DND-41 (cell line): ENCODE measurements at regions not wholly inside any gene's neighbourhood (a gene's known extent, or its start where the extent isn't known, plus 50 kb on each side); places are given as distances from the start of the nearest gene placed in this dataset.
A peak's percentile ranks its signal among the peaks of the same experiment; 100 is the strongest.
"Not testable (repeated sequence)": the region's sequence is repeated elsewhere in the genome, so short reads cannot be mapped to it uniquely, and the experiment has no call there.

Source experiments
- ATAC-seq: fragments of 200-7000 bp; cut with Tn5 transposase; 3 replicates; pipeline ENCODE4 v1.9.1; 2021; ENCODE audit warnings: low read depth; ENCODE audit not compliant: insufficient read depth
- DNase-seq: peaks from one replicate; pipeline ENCODE4 v3.0.0-alpha.2; 2020
- H2AFZ ChIP-seq: 2 replicates; pipeline ENCODE4 v1.6.0; 2012; ENCODE audit warnings: low read depth, low read length
- H3K27ac ChIP-seq: 2 replicates; pipeline ENCODE4 v1.5.1; 2012; ENCODE audit warnings: low read length, inconsistent platforms
- H3K27me3 ChIP-seq: fragments of 200-600 bp; sonication (generic); 2 replicates; pipeline ENCODE4 v1.6.0; 2012; ENCODE audit warnings: low read length, mild to moderate bottlenecking, inconsistent platforms; ENCODE audit not compliant: insufficient read depth, poor library complexity
- H3K36me3 ChIP-seq: 2 replicates; pipeline ENCODE4 v1.5.1; 2012; ENCODE audit warnings: low read length, inconsistent platforms; ENCODE audit not compliant: insufficient read depth
- H3K4me1 ChIP-seq: 2 replicates; pipeline ENCODE4 v1.5.1; 2012; ENCODE audit warnings: mild to moderate bottlenecking, low read length; ENCODE audit not compliant: insufficient read depth
- H3K4me2 ChIP-seq: 2 replicates; pipeline ENCODE4 v1.6.0; 2012; ENCODE audit warnings: mild to moderate bottlenecking, moderate library complexity, low read length, inconsistent platforms; ENCODE audit not compliant: insufficient read depth
- H3K4me3 ChIP-seq, 2 experiments: fragments of 200-600 bp in 1 of 2; shearing (Covaris generic) in 1 of 2; 2 replicates each; pipeline ENCODE4 v1.5.1; 2012 to 2016; ENCODE audit warnings: inconsistent platforms in 2 of 2, low read length in 2 of 2, mild to moderate bottlenecking in 2 of 2, low read depth in 1 of 2, moderate library complexity in 1 of 2
- H3K79me2 ChIP-seq: 2 replicates; pipeline ENCODE4 v1.6.0; 2012; ENCODE audit warnings: low read length, inconsistent platforms; ENCODE audit not compliant: insufficient read depth
- H3K9ac ChIP-seq: 2 replicates; pipeline ENCODE4 v1.6.0; 2012; ENCODE audit warnings: low read depth, mild to moderate bottlenecking, inconsistent platforms, low read length, moderate library complexity
- H3K9me3 ChIP-seq: 2 replicates; pipeline ENCODE4 v1.5.1; 2012; ENCODE audit warnings: low read length, moderate library complexity, mild to moderate bottlenecking, inconsistent platforms; ENCODE audit not compliant: insufficient read depth, severe bottlenecking
- H4K20me1 ChIP-seq: 2 replicates; pipeline ENCODE4 v1.6.0; 2012; ENCODE audit warnings: low read length; ENCODE audit not compliant: insufficient read depth
- CTCF ChIP-seq: IDR thresholded peaks from 2 replicates; pipeline ENCODE4 v1.5.1; 2012; ENCODE audit warnings: borderline replicate concordance, low read length, moderate library complexity, mild to moderate bottlenecking; ENCODE audit not compliant: poor library complexity, severe bottlenecking; ENCODE audit errors: extremely low read depth
- EZH2 ChIP-seq: IDR thresholded peaks from 3 replicates; pipeline ENCODE4 v1.6.1; 2012; ENCODE audit warnings: borderline replicate concordance, low read depth, mild to moderate bottlenecking, moderate library complexity, low read length, inconsistent platforms; ENCODE audit not compliant: severe bottlenecking

- Histone ChIP-seq H3K27ac (no peak overlapping the region), H3K9ac (no peak overlapping the region), H2AFZ (no peak overlapping the region), H3K9me3 (peaks cover 13% of the 10 kb centered on the region), H3K4me1 (no peaks in the 10 kb centered on the region), H4K20me1 (no peaks in the 10 kb centered on the region), H3K36me3 (no peaks in the 10 kb centered on the region), H3K4me2 (no peak overlapping the region), H3K79me2 (no peaks in the 10 kb centered on the region), H3K27me3 (no peaks in the 10 kb centered on the region), H3K4me3 (no peak overlapping the region)
- TF ChIP-seq EZH2: no peak
- no peak for TF ChIP-seq CTCF
- DNase-seq (no peak), ATAC-seq (no peak)
Observed at GRCh38 chr20:24851346-24852019, 97.6 kb upstream of the CST7 start.

GRCh38 chr20:24853916-24854315, 95.2 kb upstream of the CST7 start:
- no peak for DNase-seq
- Histone ChIP-seq H4K20me1 (no peaks in the 10 kb centered on the region), H3K9me3 (peaks cover 34% of the 10 kb centered on the region), H3K27ac (no peak overlapping the region), H3K4me1 (peaks cover 11% of the 10 kb centered on the region), H3K9ac (no peak overlapping the region), H3K36me3 (no peaks in the 10 kb centered on the region), H2AFZ (no peak overlapping the region), H3K4me3 (no peak overlapping the region), H3K4me2 (no peak overlapping the region), H3K79me2 (no peaks in the 10 kb centered on the region), H3K27me3 (no peaks in the 10 kb centered on the region)
- TF ChIP-seq CTCF (no peak), EZH2 (no peak)
- ATAC-seq: no peak

- TF ChIP-seq CTCF (no peak), EZH2 (no peak)
Observed at GRCh38 chr20:24855848-24856247, 93.2 kb upstream of the CST7 start.

GRCh38 chr20:24858500-24858899, 90.6 kb upstream of the CST7 start:
- H3K27me3 ChIP-seq, H3K36me3 ChIP-seq, H4K20me1 ChIP-seq, H3K79me2 ChIP-seq, H3K9ac ChIP-seq, H2AFZ ChIP-seq, H3K4me3 ChIP-seq, H3K4me2 ChIP-seq: not testable (repeated sequence)
- DNase-seq (peak; percentile 73), ATAC-seq (peak; percentile 91)
- H3K9me3 ChIP-seq: peaks cover 55% of the 10 kb centered on the region
- peaks cover 22% of the 10 kb centered on the region for H3K4me1 ChIP-seq
- peak overlapping the region; percentile 47 for H3K27ac ChIP-seq

More at GRCh38 chr20:24855848-24856247, 93.2 kb upstream of the CST7 start:
- Histone ChIP-seq H3K9ac (no peak overlapping the region), H3K27ac (no peak overlapping the region), H3K36me3 (no peaks in the 10 kb centered on the region), H3K4me3 (no peak overlapping the region), H3K27me3 (no peaks in the 10 kb centered on the region), H4K20me1 (no peaks in the 10 kb centered on the region), H3K9me3 (peaks cover 49% of the 10 kb centered on the region), H2AFZ (no peak overlapping the region), H3K4me2 (no peak overlapping the region), H3K4me1 (peaks cover 22% of the 10 kb centered on the region), H3K79me2 (no peaks in the 10 kb centered on the region)
- no peak for ATAC-seq
- no peak for DNase-seq
